Endothelial cell of umbilical vein (primary cell): ENCODE measurements at regions not wholly inside any gene's neighbourhood (a gene's known extent, or its start where the extent isn't known, plus 50 kb on each side); places are given as distances from the start of the nearest gene placed in this dataset.

Experiments used
- BruUV-seq: library from RNA; stranded (reverse); fragments of 400-500 nt; replicated peaks from 2 replicates; lab custom pipeline; 2021; lab: Mats Ljungman, UMichigan
- CTCF ChIA-PET: fragments of 300-600, 350-600 bp; sonication (Branson Sonifier 250); formaldehyde crosslinking; loops from one replicate; lab custom pipeline; 2021; ENCODE audit warnings: antibody characterized with exemption, inconsistent platforms; lab: Charles Lee
- POLR2A ChIA-PET: fragments of 300-600, 350-600 bp; sonication (Branson Sonifier 250); formaldehyde crosslinking; loops from one replicate; lab custom pipeline; 2021; ENCODE audit warnings: antibody characterized with exemption, inconsistent platforms; lab: Charles Lee
- DNase-seq: peaks from one replicate; pipeline ENCODE4 v3.0.0-alpha.2; 2011; ENCODE audit warnings: low read depth, low spot score
- FAIRE-seq: peaks from 2 replicates; lab custom pipeline; 2011; peaks lifted over from hg19 to GRCh38; lab: Jason Lieb, UNC
- H2AFZ ChIP-seq: 2 replicates; pipeline ENCODE4 v1.6.0; 2012; ENCODE audit warnings: low read depth, low read length, control low read depth, inconsistent platforms
- H3K27ac ChIP-seq: 2 replicates; pipeline ENCODE4 v1.5.1; 2011; ENCODE audit warnings: low read depth, mild to moderate bottlenecking, control low read depth, low read length, moderate library complexity; ENCODE audit not compliant: insufficient read depth
- H3K27me3 ChIP-seq, 2 experiments: 2 replicates each; pipeline versions ENCODE4 v1.6.0 to v1.6.1; 2011; ENCODE audit warnings: low read length in 2 of 2, mixed read lengths in 1 of 2; ENCODE audit not compliant: control insufficient read depth in 2 of 2, insufficient read depth in 2 of 2
- H3K36me3 ChIP-seq, 2 experiments: 2 replicates in 1 of 2; 3 replicates in 1 of 2; pipeline ENCODE4 v1.5.1; 2011; ENCODE audit warnings: low read length in 2 of 2, mild to moderate bottlenecking in 1 of 2, moderate library complexity in 1 of 2; ENCODE audit not compliant: control insufficient read depth in 2 of 2, insufficient read depth in 2 of 2; ENCODE audit errors: extremely low read depth in 1 of 2
- H3K4me1 ChIP-seq: 3 replicates; pipeline ENCODE4 v1.5.1; 2011; ENCODE audit warnings: mild to moderate bottlenecking, low read length; ENCODE audit not compliant: control insufficient read depth, insufficient read depth; ENCODE audit errors: extremely low read depth
- H3K4me2 ChIP-seq: 2 replicates; pipeline ENCODE4 v1.6.1; 2011; ENCODE audit warnings: low read length, control low read depth, mixed read lengths; ENCODE audit not compliant: insufficient read depth
- H3K4me3 ChIP-seq, 3 experiments: fragments of 200-600 bp in 1 of 3; sonication (generic), shearing (Covaris generic) in 1 of 3; replicated peaks in 1 of 3; 2 replicates each; pipeline ENCODE4 v1.5.1; 2011 to 2016; ENCODE audit warnings: control low read depth in 3 of 3, low read length in 3 of 3, mild to moderate bottlenecking in 2 of 3, inconsistent platforms in 1 of 3, low read depth in 1 of 3, moderate library complexity in 1 of 3; ENCODE audit not compliant: insufficient read depth in 1 of 3
- H3K79me2 ChIP-seq: 2 replicates; pipeline ENCODE4 v1.6.0; 2012; ENCODE audit warnings: low read length, inconsistent platforms; ENCODE audit not compliant: control insufficient read depth, insufficient read depth
- H3K9ac ChIP-seq: replicated peaks from 2 replicates; pipeline ENCODE3; 2011; ENCODE audit warnings: low read length, control low read depth; ENCODE audit not compliant: insufficient read depth; ENCODE audit errors: extremely low read depth
- H3K9me1 ChIP-seq: replicated peaks from 3 replicates; pipeline ENCODE4 v1.6.0; 2011; ENCODE audit warnings: mild to moderate bottlenecking, low read length; ENCODE audit not compliant: control insufficient read depth, insufficient read depth; ENCODE audit errors: extremely low read depth
- H3K9me3 ChIP-seq: replicated peaks from 2 replicates; pipeline ENCODE4 v1.5.1; 2012; ENCODE audit warnings: low read length, inconsistent platforms; ENCODE audit not compliant: control insufficient read depth, insufficient read depth
- H4K20me1 ChIP-seq: replicated peaks from 2 replicates; pipeline ENCODE3; 2011; ENCODE audit warnings: mild to moderate bottlenecking, low read length; ENCODE audit not compliant: control insufficient read depth, insufficient read depth; ENCODE audit errors: extremely low read depth
- EZH2 ChIP-seq: IDR thresholded peaks from 2 replicates; pipeline ENCODE4 v1.6.1; 2012; ENCODE audit warnings: borderline replicate concordance, low read depth, mild to moderate bottlenecking, moderate library complexity, low read length, inconsistent platforms; ENCODE audit not compliant: severe bottlenecking
- FOS ChIP-seq: IDR thresholded peaks from 2 replicates; pipeline ENCODE4 v1.6.1; 2011; ENCODE audit warnings: mild to moderate bottlenecking, low read length, moderate library complexity, borderline replicate concordance; ENCODE audit not compliant: insufficient read depth
- GATA2 ChIP-seq: IDR thresholded peaks from 2 replicates; pipeline ENCODE4 v1.7.0; 2011; ENCODE audit warnings: low read depth, mild to moderate bottlenecking, moderate library complexity, mixed read lengths, low read length; ENCODE audit not compliant: insufficient read length, insufficient read depth
- JUN ChIP-seq: IDR thresholded peaks from 2 replicates; pipeline ENCODE4 v1.6.1; 2011; ENCODE audit warnings: borderline replicate concordance, low read depth; ENCODE audit not compliant: insufficient read length, insufficient read depth
- MYC ChIP-seq: IDR thresholded peaks from one replicate; pipeline ENCODE4 v1.6.1; 2011; ENCODE audit warnings: mild to moderate bottlenecking, low read depth, low read length
- POLR2A ChIP-seq: IDR thresholded peaks from 2 replicates; pipeline ENCODE4 v1.6.1; 2012; ENCODE audit warnings: low read depth, mild to moderate bottlenecking, control low read depth, low read length
- POLR2AphosphoS5 ChIP-seq: IDR thresholded peaks from 2 replicates; pipeline ENCODE4 v1.6.1; 2012; ENCODE audit warnings: low read depth, mild to moderate bottlenecking, control low read depth, low read length, moderate library complexity; ENCODE audit not compliant: insufficient read depth
- dilution Hi-C: fragments of 300-500 bp; cut with MboI; formaldehyde crosslinking; loops from one replicate; pipeline ENCODE4 v1.15.0; 2019; ENCODE audit warnings: low sequenced_read_pairs; ENCODE audit not compliant: extremely low pct_ligation_motif_present
- intact Hi-C: fragments of 100-400 bp; cut with micrococcal nuclease; formaldehyde crosslinking; loops from one replicate; pipeline ENCODE4 v1.10.0; 2022
- TF ChIP-seq, protein P1 (sequence below), 2 donors: IDR thresholded peaks; 1 replicate in 1 of 2; 2 replicates in 1 of 2; pipeline ENCODE4 v1.5.1; 2011; ENCODE audit warnings: low read length in 2 of 2, mild to moderate bottlenecking in 2 of 2, moderate library complexity in 2 of 2, control low read depth in 1 of 2, inconsistent platforms in 1 of 2, low read depth in 1 of 2; ENCODE audit not compliant: insufficient read depth in 1 of 2; ENCODE audit errors: extremely low read depth in 1 of 2
- TF ChIP-seq, protein P2 (sequence below): IDR thresholded peaks from 2 replicates; pipeline ENCODE4 v1.6.1; 2011; ENCODE audit not compliant: insufficient read depth, insufficient read length

- Histone ChIP-seq H3K4me1 (peaks cover 11% of the 10 kb centered on the region), H2AFZ (peak overlapping the region; percentile 41), H3K27ac (peak overlapping the region; percentile 6), H3K4me3 (no peak overlapping the region), H3K4me2 (no peak overlapping the region), H3K9ac (no peak overlapping the region), H4K20me1 (no peaks in the 10 kb centered on the region), H3K79me2 (no peaks in the 10 kb centered on the region), H3K36me3 (no peaks in the 10 kb centered on the region), H3K27me3 (no peaks in the 10 kb centered on the region), H3K9me3 (no peaks in the 10 kb centered on the region), H3K9me1 (no peaks in the 10 kb centered on the region)
- CTCF ChIA-PET = interaction anchor here (0.9 to 2.0 kb wide), 3 partner anchors 14 to 168 kb away, joined by 3 to 8 read pairs (median 4); no protein-coding TSS in a partner anchor
- TF ChIP-seq MYC (no peak), EZH2 (no peak), JUN (no peak), GATA2 (no peak), POLR2A (no peak), FOS (no peak), POLR2AphosphoS5 (no peak)
- TF ChIP-seq, protein P1, sequence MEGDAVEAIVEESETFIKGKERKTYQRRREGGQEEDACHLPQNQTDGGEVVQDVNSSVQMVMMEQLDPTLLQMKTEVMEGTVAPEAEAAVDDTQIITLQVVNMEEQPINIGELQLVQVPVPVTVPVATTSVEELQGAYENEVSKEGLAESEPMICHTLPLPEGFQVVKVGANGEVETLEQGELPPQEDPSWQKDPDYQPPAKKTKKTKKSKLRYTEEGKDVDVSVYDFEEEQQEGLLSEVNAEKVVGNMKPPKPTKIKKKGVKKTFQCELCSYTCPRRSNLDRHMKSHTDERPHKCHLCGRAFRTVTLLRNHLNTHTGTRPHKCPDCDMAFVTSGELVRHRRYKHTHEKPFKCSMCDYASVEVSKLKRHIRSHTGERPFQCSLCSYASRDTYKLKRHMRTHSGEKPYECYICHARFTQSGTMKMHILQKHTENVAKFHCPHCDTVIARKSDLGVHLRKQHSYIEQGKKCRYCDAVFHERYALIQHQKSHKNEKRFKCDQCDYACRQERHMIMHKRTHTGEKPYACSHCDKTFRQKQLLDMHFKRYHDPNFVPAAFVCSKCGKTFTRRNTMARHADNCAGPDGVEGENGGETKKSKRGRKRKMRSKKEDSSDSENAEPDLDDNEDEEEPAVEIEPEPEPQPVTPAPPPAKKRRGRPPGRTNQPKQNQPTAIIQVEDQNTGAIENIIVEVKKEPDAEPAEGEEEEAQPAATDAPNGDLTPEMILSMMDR (IDR thresholded peaks at IDR 0.05; ENCODE audit: extremely low read depth in 1 of 2, insufficient read depth in 1 of 2, low read depth in 1 of 2, low read length in 2 of 2) = no peak
- TF ChIP-seq, protein P2, sequence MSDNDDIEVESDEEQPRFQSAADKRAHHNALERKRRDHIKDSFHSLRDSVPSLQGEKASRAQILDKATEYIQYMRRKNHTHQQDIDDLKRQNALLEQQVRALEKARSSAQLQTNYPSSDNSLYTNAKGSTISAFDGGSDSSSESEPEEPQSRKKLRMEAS = no peak
- dilution Hi-C loops (no loop called here), intact Hi-C loops (no loop called here)
- no peak for FAIRE-seq
- BruUV-seq = no TSS peak
- peak; percentile 89 for DNase-seq
- POLR2A ChIA-PET = no interaction called here
Observed at GRCh38 chr17:63249256-63250004, 196.7 kb downstream of the CYB561 start.
